GM12864 (cell line): ENCODE measurements at regions not wholly inside any gene's neighbourhood (a gene's known extent, or its start where the extent isn't known, plus 50 kb on each side); places are given as distances from the start of the nearest gene placed in this dataset.
A peak's percentile ranks its signal among the peaks of the same experiment; 100 is the strongest.

ENCODE experiments used
- DNase-seq: peaks from one replicate; pipeline ENCODE4 v3.0.0-alpha.2; 2011; ENCODE audit warnings: low read depth
- H3K4me3 ChIP-seq: 2 replicates; pipeline ENCODE4 v1.5.1; 2011; ENCODE audit warnings: mild to moderate bottlenecking, low read depth, low read length, control low read depth
- CTCF ChIP-seq: IDR thresholded peaks from 2 replicates; pipeline ENCODE4 v1.5.1; 2011; ENCODE audit warnings: low read depth, mild to moderate bottlenecking, moderate library complexity, low read length, control low read depth, inconsistent platforms; ENCODE audit errors: missing control alignments

DNA sequence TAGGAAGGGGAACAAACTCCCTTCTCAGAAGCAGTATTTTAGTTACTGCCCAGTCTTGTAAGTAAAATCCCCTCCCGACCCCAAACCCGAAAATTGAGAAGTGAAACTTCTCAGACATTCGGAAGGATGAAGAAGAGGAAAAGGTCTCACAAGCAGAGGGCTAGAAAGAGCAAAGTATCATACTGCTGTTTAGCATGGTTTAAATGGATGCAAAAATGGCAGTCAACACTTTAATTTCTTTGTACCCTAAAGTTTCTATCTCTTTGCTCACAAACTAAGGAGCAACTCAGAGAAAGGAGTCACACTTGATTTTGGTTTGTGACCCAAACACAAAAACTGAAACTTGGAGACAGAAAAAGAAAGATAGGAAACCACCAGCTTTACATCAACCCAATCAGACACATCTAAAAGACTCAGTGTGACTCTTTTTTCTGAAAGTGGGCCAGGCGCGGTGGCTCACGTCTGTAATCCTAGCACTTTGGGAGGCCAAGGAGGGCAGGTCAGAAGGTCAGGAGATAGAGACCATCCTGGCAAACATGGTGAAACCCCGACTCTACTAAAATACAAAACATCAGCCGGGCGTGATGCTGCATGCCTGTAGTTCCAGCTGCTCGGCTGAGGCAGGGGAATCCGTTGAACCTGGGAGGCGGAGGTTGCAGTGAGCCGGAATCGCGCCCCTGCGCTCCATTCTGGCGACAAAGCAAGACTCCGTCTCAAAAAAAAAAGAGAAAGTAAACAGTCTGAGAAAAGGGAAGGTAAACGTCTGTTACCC, 63.2 kb upstream of the ATP11B start:
- H3K4me3 ChIP-seq: peak overlapping the region; percentile 42
- peak; percentile 49 for DNase-seq
- no peak for TF ChIP-seq CTCF

DNA sequence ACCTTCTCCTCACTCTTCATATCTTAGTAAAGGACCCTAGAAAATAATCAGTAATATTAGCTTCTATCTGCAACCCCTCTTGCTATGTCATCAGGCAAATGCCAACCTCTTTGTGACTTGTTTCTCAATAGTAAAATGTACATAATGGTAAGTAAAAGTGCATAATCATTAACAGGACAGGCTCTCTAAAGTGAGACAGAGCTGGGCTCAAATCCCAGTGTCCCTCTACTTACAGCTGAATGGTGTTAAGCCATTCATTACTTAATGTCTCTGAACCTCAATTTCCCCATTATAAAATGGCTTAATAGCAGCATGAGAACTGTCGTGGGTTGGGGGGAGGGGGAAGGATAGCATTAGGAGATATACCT, 62.6 kb upstream of the ATP11B start:
- H3K4me3 ChIP-seq: peak overlapping the region; percentile 42
- TF ChIP-seq CTCF: no peak
- no peak for DNase-seq

DNA sequence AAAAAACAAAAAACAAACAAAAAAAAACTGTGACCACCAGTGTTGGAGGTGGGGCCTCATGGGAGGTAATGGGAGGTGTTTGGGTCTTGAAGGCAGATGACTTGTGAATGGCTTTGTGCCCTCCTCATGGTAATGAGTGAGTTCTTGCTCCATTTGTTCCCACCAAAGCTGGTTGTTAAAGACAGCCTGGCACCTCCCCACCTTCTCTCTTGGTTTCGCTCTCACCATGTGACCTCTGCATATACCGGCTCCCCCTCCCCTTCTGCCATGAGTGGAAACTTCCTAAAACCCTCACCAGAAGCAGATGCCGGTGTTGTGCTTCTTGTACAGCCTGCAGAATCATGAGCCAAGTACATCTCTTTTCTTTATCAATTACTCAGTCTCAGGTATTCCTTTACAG, 61.5 kb upstream of the ATP11B start:
- H3K4me3 ChIP-seq: no peak overlapping the region
- TF ChIP-seq CTCF: no peak
- DNase-seq: no peak

GRCh38 chr3:182732232-182733015, 60.9 kb upstream of the ATP11B start:
- H3K4me3 ChIP-seq: no peak overlapping the region
- no peak for DNase-seq
- no peak for TF ChIP-seq CTCF

- DNase-seq: no peak
- no peak overlapping the region for H3K4me3 ChIP-seq
- no peak for TF ChIP-seq CTCF
These were observed 57.6 kb upstream of the ATP11B start for GRCh38 chr3:182735672-182736071.

DNA sequence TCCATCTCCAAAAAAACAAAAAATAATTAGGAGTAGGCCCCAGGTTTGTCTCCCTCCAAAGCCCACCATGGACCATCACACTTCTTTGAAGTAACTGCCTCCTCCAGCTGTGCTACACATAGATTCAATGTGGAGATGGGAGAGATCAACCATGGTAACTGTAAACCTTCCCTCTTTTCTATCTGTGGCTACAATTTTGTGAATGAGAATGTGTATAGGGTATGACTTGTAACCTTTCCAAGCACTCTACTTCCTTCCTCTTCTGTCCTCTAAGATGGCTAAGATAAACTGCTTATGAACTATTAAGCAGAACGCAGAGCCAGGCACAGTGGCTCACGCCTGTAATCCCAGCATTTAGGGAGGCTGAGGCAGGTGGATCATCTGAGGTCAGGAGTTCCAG, 55.5 kb upstream of the ATP11B start:
- TF ChIP-seq CTCF: no peak
- no peak overlapping the region for H3K4me3 ChIP-seq
- no peak for DNase-seq
